GM21515 (cell line): ENCODE measurements at regions not wholly inside any gene's neighbourhood (a gene's known extent, or its start where the extent isn't known, plus 50 kb on each side); places are given as distances from the start of the nearest gene placed in this dataset.

ENCODE experiments used
- ATAC-seq: cut with Tn5 transposase; IDR thresholded peaks from one replicate; pipeline ENCODE4 v1.9.1; 2021; ENCODE audit not compliant: unreplicated experiment

DNA sequence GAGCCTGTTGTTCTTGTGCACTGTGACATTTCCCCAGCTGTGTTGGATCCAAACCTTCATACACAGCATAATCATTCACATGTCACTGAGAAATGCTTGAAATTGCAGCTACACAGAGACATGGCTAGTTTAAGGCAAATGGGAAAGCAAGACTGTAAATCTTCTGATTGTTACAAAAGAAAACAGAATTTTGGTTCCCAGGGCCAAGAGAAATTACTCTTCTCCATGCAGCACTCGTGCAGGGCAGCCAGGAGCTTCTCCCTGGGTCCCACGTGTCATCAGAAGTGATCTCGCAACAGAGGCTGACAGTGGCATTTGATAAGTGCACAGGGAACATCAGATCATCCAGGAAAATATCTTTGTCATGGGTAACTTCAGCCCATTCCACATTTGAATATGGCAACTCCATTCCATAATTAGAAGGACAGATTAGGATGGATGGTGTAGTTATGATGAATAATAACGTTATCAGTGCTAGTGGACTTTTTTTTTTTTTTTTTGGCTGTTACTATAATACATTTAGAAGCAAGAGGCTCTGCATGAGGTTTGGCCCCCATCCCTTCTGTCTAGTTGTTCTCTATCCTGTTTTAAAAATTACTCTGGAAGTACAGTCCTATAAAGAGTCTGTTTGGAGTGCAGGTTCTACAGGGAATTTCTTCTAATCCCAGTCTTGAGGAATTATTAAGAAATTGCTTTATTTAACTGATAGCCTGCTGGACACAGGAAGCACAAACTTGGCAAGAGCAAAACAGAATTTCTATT is 571.0 kb upstream of the NOX3 start:
- no peak for ATAC-seq

DNA sequence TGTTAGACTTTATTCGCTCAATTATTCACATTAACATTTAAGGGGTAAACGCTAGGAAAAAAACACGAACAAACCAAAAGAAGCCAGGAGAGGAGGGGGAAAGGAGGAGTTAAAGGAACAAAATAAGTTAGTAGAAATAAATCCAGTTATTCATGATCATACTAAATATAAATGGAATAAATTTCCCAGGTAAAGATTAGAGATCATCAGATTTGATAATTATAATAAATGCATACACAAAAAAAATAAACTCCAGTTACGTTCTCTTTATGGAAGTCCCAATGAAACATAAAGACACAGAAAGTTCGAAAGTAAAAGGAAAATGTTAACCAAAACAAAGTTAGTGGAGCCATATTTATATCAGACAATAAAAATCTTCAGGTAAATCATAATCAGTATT is 568.7 kb upstream of the NOX3 start:
- ATAC-seq, result no peak

DNA sequence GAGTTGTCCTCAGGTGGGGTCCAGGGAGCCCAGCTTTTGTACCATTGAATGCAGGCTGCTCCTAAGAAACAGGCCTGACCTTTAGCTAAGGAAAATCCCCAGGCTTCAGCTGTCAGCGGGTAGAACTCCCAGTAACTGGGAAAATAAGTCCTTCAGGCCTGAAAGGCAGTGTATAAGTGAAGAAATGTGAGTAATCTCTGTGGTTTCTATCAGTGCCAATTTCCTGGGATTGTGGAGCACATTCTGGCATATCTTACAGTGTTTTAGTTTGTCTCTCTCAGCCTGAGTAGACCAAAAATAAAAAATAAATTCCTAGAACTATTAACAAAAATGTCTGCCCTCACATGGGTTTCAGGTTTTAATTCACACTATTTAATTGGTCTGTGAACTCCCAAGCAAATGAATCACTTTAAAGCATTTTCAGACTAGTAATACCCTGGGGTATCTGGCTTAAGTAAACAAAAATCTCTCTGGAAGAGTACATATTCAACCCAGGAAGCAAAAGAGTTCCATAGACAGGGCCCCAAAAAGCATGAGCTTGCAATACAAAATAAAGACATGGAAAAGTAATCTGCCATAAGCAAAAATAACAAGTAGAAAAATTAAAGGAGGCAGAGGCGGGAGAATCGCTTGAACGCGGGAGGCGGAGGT is 566.2 kb upstream of the NOX3 start:
- ATAC-seq, result no peak

DNA sequence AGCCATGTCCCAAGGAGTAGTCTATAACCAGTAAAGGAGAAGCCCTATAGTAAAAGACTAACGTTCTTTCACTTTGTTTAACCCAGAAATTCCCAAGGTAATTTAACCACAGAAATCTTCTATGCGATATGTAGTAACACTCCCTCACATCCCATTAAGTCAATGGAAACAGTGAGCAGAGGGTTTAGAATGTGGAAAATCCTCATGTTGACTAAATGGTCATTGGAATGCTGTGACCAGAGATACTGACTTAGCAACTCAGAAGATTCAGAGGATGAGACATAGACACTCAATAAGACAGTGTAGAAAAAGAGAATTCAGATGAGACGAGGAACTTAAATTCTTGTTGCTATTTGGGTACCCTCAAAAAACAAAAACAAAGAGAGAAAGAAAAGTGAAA is 562.2 kb upstream of the NOX3 start:
- no peak for ATAC-seq

DNA sequence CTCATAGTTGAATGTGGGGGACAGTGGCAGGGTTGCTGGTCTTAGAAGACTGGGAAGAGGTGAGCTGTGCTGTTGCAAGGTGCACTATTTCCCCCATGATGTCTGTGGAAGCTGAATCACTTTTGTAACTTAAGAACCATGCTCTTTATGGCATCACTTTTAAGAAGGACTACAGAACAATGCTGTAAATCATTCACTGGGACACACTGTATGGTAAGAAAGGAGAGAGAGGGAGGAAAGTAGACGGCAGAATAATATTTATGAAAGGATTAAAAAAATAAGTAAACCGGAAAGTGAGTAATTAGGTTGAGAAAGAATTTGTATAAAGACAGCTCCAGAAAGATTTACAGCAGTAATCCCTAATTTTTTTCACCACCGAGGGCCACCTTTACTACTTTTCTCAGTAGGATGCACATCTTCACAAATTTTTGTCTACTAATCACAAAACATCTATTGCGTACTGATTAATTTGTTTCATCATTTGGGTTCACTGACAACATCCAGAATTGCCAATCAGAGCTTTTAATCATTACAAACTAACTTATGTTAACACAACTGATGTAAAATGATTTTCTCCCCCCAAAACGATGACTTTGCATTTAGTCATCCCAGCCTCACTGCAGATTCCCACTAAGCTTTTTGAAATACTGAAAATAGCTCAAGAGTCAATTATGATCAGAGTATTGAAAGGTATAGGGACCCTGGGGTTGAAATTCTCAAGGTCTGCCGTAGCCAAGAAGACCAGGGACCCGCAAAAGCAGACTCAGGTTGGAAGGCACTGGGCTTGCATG is 560.7 kb upstream of the NOX3 start:
- no peak for ATAC-seq

DNA sequence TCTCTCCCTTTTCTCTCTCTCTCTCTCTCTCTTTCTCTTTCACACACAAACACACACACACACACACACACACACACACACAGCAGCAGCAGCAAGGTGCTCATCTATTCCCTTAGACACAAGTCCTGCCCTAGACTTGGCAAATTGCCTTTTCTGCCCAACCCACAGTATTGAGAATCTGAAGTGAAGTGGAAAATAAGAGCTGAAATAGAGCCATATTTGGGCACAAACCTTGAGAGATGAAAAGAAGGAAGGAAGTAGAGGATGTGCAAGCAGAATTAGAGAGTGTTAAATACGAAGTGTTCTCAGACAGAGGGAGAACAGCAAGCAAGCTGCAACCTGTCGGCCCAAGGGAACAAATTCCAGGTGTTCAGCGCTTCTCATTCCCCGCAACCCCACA is 557.5 kb upstream of the NOX3 start:
- no peak for ATAC-seq

DNA sequence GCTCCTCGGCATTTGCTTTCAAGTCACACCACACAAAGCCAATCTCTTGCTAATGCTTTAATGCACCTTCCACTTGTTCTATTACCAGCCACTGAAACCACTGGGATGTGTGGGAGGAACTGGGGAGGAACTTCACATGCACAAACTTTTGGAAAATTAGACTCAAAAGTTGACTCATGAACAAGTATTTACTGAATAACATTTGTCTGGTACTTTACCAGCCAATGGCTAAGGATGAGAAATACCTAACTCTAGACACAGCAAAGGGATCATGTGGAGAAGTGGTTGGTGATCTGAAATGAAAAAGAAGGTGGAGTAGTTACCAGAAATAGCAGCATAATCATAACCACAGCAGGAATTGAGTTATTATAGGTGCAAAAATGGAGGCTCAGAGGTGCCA is 554.0 kb upstream of the NOX3 start:
- ATAC-seq, result no peak

DNA sequence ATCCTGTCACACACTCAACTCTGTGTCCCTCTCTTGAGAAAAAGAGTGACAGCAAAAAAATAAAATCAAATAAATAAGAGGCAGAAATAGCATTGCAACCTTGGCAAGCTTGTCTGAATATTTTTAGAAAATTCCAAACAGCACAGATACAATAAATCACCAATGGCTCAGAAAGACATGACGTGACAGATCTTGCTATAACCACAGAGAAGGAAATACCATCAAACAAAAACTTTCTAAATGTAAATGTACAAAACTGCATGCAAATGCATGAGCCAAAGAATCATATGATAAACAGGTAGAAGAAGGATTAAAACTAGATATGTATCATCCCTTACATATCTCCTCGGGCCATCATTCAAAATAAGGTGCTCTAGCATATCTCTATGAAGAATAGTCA is 549.2 kb upstream of the NOX3 start:
- ATAC-seq, result no peak

DNA sequence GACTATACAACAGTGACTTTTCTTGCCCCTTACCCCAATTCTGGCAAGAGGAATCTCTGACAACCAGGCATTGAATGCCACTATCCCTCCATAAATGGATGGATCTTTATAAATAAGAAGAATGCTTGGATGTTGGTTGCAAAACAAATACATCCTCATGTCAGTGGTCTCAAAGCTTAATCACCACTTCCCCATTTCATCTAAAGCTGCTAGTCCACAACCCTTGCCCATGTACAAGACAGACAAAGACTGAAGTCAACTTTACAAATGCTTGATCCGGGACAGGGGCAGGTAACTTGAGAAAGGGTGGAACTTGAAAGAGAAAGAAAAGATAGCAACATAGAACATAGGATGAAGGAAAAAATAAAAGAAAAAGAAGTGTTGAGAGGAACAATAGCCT is 540.5 kb upstream of the NOX3 start:
- ATAC-seq, result no peak

DNA sequence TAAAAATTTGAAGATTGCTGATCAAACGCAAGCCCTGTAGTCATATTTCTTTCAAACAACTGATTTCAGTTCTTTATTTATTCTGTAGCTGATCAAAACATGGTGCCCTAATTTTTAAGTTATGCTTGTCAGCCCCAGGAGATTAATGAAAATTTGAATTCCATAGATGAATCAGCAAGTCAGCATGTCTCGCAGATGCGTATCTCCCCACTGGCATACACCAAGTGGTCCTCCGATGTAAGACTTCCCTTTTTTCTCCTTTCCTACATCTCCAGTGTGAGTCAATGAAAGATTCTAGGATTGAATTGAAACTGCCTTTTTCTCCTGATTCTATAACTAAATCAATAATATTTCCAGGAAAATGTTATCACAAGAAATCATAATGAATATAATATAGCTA is 539.6 kb upstream of the NOX3 start:
- no peak for ATAC-seq

DNA sequence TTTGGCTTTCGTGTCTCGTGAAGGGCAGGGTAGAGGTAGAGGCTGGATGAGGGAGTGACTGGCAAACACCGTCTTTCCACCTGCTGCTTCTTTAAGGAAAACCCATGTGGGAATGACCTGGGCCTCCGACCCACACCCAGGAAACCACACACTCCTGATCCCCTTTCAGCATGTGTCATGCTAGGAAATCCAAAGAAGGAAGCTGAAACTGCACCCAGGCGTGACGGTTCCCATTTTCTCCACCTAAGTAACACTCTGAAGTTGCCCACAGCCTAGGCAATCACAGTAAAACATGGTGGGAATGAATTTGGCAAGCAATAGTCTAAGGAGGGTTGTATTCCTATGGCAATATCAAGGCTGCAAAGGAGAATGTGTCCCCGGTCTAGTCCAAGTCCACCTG is 538.4 kb upstream of the NOX3 start:
- ATAC-seq, result no peak

DNA sequence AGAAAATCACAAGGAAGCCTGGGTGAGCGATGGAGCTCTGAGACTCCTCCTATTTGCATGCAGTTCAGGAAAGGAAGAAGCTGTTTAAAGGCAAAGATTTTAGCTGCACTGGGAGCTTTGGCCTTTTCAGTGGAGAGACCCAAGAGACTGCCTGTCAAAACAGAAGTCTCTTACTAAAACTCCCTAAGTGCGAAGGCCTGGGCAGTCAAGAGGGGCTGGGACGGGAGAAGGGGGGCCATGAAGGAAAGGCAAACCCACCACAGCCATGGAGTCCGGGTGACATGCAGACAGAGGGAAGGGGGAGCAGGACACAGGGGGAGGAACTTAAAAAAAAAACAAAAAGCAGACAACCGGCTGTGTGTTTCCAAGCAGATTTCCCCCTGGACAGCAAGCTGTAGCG is 537.6 kb upstream of the NOX3 start:
- ATAC-seq, result no peak

DNA sequence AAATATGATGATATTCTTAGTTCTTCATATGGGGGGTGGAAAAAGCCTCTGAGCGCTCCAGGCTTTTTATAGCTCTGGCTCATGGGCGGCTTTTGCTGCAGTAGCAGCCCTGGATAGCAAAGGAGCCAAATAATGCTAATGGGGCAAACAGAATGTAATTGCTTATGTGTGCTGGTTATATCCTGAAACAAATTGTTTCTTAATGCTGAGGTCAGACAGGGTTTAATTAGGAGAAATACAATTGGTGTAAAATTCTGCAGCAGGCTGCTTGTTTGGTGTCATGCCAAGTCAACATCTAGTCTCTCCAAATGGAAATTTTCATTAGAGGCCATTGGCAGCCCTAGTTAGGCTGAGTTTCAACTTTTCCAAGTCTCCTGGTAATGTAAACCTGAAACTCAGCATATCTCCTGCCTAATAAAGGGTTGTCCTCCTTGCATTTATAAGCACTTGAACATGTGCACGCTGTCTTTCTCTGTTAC is 530.1 kb upstream of the NOX3 start:
- no peak for ATAC-seq

DNA sequence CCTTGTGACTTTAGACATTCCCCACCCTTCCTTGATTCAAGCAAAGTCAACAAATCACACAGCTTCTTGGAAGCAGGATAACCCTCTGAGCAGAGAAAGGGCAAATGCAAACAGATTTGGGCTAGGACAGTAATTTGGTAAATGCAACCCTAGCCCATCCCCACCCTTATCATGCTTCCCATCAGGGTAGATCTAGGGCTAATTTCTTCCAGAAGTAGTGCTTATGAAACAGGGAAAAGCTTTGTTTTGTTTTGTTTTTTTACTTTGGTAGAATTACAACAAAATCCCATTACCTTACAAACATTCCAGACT is 525.1 kb upstream of the NOX3 start:
- no peak for ATAC-seq

DNA sequence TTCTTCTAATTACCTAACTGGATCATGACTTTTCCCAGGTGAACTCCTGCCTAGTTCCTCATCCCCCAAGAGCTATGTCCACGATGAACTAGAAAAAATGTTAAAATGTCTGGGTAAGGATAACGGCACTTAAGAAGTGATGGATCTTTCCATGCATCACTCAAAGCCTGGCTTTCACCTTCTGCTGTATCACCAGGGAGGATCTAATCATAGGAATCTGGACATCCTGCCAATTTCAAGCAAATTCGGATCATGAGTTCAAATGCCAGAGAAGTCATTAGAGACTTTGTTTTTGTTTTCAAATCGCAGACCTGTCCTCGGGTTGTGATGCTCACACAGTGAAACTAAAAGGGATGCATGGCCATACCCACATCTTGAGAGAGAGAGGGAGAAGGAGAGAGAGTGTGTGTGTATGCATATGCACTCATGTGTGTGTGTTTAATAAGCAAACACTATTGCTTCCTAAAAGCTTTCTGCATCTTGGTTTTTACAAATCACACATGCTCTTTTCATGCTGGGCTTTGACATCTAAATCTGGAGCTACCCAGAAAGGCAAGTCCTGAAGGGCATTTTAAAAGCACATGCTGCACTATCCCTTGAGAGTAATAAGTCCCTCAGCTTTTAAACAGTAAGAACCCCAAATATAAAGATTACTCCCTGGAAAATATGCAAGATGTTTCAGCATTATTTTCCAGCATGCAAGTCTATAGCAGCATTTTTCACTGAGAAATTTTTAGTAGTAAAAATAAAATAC is 524.6 kb upstream of the NOX3 start:
- ATAC-seq, result no peak

DNA sequence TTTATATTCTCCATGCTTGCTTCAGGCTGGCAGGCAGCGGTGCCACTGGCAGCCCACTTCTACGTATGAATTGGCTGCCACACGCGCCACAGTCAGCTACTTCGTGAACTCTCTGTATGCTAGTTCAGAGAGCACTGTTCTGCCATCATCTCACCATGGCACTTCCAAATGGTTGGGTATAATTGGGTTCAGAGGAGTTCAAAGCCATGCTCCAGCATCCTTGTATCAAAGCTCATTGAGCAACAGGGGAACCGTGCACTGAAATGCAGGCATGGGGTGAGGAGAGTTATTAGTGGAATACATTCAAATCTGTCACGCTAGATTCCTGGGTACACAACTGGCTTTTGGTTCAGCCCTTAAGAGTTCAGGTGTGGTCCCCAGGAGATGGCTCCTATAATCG is 519.9 kb upstream of the NOX3 start:
- no peak for ATAC-seq

DNA sequence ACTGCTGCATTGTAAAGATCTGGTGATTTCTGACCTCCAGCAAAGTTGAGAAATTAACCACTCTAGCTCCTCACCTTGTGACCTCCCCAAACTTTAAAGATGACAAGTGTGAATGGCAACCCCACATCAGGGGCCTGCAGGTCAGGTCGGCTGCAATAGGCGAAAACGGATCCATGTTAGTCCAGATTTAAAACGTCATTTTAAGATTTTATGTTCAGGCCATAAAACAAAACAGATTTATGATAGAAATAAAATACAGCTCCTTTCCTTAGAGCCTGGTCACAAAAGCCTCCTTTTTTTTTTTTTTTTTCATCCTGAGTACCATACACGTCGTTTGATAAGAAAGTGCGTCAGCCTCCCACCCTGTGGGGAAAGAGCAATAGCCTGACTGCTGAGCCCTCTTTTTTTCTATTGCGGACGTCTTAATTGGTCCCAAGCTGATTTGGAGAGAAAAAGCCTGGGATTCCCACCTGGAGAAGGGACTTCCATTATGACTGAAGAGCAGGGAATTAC is 519.2 kb upstream of the NOX3 start:
- ATAC-seq, result no peak

DNA sequence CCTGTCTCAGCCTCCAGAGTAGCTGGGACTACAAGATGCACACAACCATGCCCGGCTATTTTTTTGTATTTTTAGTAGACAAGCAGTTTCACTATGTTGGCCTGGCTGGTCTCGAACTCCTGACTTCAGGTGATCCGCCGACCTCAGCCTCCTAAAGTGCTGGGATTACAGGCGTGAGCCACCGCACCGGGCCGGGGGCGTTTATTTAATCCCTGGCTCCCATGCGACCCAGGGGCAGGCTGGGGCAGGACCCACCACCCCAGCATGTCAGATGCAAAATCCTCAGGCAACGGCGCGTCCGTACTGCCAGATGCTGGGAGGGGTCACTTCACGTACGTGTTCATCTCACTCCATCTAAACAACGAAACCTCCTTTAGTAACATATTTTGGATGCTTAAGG is 518.7 kb upstream of the NOX3 start:
- ATAC-seq, result no peak

DNA sequence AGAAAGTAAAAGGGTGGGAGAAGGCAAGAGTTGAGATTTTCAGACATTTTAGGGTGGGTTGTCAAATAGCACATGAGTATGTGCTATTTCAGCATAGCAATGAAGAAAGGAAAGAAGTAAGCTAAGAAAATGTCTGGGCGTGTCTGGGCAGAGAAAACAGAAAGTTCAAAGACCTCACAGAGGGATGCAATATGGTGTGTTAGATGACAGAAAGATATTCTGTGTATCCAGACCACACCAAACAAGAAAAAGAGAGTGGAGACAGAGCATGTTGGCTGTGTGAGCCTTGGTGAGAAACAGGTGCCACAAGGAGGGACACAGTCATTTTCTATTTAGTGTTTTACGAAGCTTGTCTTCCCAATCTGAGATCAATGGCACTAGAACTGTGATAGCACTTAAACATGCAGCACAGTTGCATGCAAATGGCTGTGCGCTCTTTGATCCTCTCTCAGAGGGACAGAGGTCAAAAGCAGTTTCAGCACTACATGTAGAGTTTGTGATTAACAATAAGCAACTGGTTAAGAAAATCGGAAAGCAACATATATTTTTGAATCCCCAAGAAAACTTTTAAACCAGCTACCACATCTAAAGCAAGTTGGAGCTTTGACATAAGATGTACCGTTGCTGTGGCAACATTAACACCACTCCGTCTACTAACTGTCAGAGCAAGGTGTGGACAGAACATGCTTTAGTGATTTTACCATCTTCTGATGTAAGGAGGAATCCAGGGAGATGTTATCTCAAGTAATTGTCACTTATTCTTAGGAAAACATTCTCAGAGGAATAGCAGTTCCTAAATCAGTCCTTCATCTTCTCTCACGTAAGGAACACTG is 515.5 kb upstream of the NOX3 start:
- no peak for ATAC-seq

DNA sequence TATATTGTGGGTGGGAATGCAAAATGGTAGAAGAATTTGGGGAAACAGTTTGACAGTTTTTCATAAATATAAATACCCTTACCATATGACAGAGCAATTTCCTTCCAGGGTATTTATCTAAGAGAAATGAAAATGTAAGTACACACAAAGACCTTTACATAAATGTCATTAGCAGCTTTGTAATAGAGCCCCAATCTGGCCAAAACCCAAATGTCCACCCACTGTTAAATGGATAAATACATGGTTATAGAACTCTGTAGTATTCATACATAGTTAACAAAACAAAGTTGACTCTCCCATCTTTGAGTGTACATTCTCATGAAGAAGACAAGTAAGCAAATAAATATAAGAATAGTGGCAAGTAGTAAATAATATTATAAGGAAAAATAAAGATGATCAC is 514.8 kb upstream of the NOX3 start:
- ATAC-seq, result no peak
